ENCODE measurements at regions not wholly inside any gene's neighbourhood (a gene's known extent, or its start where the extent isn't known, plus 50 kb on each side); places are given as distances from the start of the nearest gene placed in this dataset.
A peak's percentile ranks its signal among the peaks of the same experiment; 100 is the strongest.
"Not testable (repeated sequence)": the region's sequence is repeated elsewhere in the genome, so short reads cannot be mapped to it uniquely, and the experiment has no call there.

DNA sequence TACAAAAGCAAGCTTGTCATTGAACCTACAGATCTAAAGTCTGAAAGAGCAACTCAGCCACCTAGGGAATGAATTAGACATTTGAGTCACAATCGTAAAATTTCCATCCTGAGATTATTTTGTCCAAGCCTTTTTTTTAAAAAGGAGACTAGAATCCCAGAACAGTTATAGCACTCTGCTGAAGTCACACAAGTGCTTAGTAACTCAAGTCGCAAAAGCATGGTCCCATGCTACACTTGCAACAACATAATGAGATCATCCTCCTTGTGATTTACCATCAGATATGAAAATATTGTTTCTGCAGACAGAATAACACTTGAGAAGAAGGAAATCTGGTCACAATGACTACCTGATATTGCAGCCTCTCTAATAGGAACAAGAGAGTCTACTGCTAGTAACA is 106.7 kb downstream of the ZIC4 start:
- intact Hi-C loops (cut with DNase I) = no loop called here
- FAIRE-seq = no peak
- no peaks in the 10 kb centered on the region for H3K36me3 ChIP-seq

GRCh38 chr3:147298511-147298982 is 107.8 kb downstream of the ZIC4 start:
- Histone ChIP-seq H3K4me1 (no peaks in the 10 kb centered on the region), H3K27me3 (peaks cover 0 to 5% (median 0%) of the 10 kb centered on the region in 4 donors), H3K9me3 (no peaks in the 10 kb centered on the region), H3K4me3 (no peak overlapping the region), H3K36me3 (no peaks in the 10 kb centered on the region), H3K27ac (no peak overlapping the region)
- intact Hi-C loops (cut with DNase I) = no loop called here
- no peak for TF ChIP-seq CTCF (IDR thresholded peaks at IDR 0.05)
- WGBS, 2 donors = 18 to 29% methylated on average over 4 of the region's 4 CpGs
- ATAC-seq = peak in 1 of 4 donors; percentile 27
- peak; percentile 49 for FAIRE-seq
- no peak for DNase-seq

More for the DNA sequence above, 106.7 kb downstream of the ZIC4 start:
- ATAC-seq = no peak
- H3K9me3 ChIP-seq = no peaks in the 10 kb centered on the region
- peaks cover 0 to 5% (median 0%) of the 10 kb centered on the region in 4 donors for H3K27me3 ChIP-seq
- no peak for TF ChIP-seq CTCF (IDR thresholded peaks at IDR 0.05)
- no peak overlapping the region for H3K27ac ChIP-seq
- DNase-seq = no peak
- H3K4me3 ChIP-seq = no peak overlapping the region
- WGBS, 2 donors = 64 to 77% methylated on average over 2 of the region's 2 CpGs
- H3K4me1 ChIP-seq = no peaks in the 10 kb centered on the region

GRCh38 chr3:147297761-147298350 is 108.5 kb downstream of the ZIC4 start:
- DNase-seq (no peak), FAIRE-seq (no peak), ATAC-seq (no peak)
- Histone ChIP-seq H3K27ac (no peak overlapping the region), H3K27me3 (peaks cover 0 to 5% (median 0%) of the 10 kb centered on the region in 4 donors), H3K36me3 (no peaks in the 10 kb centered on the region), H3K9me3 (no peaks in the 10 kb centered on the region), H3K4me3 (no peak overlapping the region), H3K4me1 (no peaks in the 10 kb centered on the region)
- intact Hi-C loops (cut with DNase I) = no loop called here
- WGBS, 2 donors = 57 to 72% methylated on average over 6 of the region's 6 CpGs
- no peak for TF ChIP-seq CTCF (IDR thresholded peaks at IDR 0.05)

DNA sequence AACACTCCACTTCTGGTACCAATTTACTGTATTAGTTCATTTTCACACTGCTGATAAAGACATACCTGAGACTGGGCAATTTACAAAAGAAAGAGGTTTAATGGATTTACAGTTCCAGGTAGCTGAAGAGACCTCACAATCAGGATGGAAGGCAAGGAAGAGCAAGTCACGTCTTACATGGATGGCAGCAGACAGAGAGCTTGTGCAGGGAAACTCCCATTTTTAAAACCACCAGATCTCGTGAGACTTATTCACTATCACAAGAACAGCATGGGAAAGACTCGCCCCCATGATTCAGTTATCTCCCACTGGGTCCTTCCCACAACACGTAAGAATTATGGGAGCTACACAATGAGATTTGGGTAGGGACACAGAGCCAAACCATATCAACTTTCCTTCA is 119.0 kb downstream of the ZIC4 start:
- DNase-seq; H3K9me3 ChIP-seq; H3K27me3 ChIP-seq; H3K27ac ChIP-seq; H3K36me3 ChIP-seq; FAIRE-seq; H3K4me1 ChIP-seq; H3K4me3 ChIP-seq; intact Hi-C loops (cut with DNase I); ATAC-seq: not testable (repeated sequence)
- 60 to 82% methylated on average over 4 of the region's 4 CpGs for WGBS, 2 donors

- Histone ChIP-seq H3K4me1 (no peaks in the 10 kb centered on the region), H3K27me3 (peaks cover 0 to 4% (median 0%) of the 10 kb centered on the region in 4 donors), H3K36me3 (no peaks in the 10 kb centered on the region), H3K4me3 (no peak overlapping the region), H3K9me3 (no peaks in the 10 kb centered on the region), H3K27ac (no peak overlapping the region)
- intact Hi-C loops (cut with DNase I) = no loop called here
- TF ChIP-seq CTCF (IDR thresholded peaks at IDR 0.05) = no peak
- DNase-seq = no peak
- WGBS, 2 donors = 59 to 63% methylated on average over 4 of the region's 4 CpGs
- FAIRE-seq = no peak
- no peak for ATAC-seq
These were observed 136.4 kb downstream of the ZIC4 start for GRCh38 chr3:147269907-147270306.
